ENCODE measurements at regions not wholly inside any gene's neighbourhood (a gene's known extent, or its start where the extent isn't known, plus 50 kb on each side); places are given as distances from the start of the nearest gene placed in this dataset.

- TF ChIP-seq EZH2phosphoT487 (IDR thresholded peaks at IDR 0.05; ENCODE audit: low read depth) (no peak), CTCF (IDR thresholded peaks at IDR 0.05; ENCODE audit: low read depth, low read length) (no peak)
These were observed 704.6 kb downstream of the SATB2 start for GRCh38 chr2:198753101-198753500.

Data from OCI-LY3 (cell line).